ENCODE measurements at regions not wholly inside any gene's neighbourhood (a gene's known extent, or its start where the extent isn't known, plus 50 kb on each side); places are given as distances from the start of the nearest gene placed in this dataset.

DNA sequence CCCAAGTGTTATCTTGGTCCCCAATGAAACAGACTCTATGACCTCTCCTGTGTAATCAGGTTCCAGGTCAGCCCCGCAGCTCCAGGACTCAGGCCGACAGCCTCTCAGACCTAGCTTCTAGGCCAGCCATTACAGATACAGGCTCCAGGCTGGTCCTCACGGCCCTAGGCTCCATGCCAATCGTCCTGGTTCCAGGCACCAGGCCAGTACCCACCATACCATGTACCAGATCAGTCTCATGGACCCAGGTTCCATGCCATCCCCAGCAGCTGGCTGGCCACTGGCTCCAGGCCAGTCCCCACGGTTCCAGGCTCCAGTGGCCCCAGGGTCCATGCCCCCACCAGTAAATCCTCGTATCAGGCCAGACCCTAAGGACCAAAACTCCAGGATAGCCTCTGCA, 1326.6 kb upstream of the C9orf72 start:
- TF ChIP-seq HDAC6 (IDR thresholded peaks at IDR 0.05; ENCODE audit: low read depth, low read length) (no peak), NFYC (CRISPR knock-in tag; IDR thresholded peaks at IDR 0.05) (no peak)
- TF ChIP-seq, protein P1, sequence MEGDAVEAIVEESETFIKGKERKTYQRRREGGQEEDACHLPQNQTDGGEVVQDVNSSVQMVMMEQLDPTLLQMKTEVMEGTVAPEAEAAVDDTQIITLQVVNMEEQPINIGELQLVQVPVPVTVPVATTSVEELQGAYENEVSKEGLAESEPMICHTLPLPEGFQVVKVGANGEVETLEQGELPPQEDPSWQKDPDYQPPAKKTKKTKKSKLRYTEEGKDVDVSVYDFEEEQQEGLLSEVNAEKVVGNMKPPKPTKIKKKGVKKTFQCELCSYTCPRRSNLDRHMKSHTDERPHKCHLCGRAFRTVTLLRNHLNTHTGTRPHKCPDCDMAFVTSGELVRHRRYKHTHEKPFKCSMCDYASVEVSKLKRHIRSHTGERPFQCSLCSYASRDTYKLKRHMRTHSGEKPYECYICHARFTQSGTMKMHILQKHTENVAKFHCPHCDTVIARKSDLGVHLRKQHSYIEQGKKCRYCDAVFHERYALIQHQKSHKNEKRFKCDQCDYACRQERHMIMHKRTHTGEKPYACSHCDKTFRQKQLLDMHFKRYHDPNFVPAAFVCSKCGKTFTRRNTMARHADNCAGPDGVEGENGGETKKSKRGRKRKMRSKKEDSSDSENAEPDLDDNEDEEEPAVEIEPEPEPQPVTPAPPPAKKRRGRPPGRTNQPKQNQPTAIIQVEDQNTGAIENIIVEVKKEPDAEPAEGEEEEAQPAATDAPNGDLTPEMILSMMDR (CRISPR knock-in tag; IDR thresholded peaks at IDR 0.05): no peak
- TF ChIP-seq, protein P2, sequence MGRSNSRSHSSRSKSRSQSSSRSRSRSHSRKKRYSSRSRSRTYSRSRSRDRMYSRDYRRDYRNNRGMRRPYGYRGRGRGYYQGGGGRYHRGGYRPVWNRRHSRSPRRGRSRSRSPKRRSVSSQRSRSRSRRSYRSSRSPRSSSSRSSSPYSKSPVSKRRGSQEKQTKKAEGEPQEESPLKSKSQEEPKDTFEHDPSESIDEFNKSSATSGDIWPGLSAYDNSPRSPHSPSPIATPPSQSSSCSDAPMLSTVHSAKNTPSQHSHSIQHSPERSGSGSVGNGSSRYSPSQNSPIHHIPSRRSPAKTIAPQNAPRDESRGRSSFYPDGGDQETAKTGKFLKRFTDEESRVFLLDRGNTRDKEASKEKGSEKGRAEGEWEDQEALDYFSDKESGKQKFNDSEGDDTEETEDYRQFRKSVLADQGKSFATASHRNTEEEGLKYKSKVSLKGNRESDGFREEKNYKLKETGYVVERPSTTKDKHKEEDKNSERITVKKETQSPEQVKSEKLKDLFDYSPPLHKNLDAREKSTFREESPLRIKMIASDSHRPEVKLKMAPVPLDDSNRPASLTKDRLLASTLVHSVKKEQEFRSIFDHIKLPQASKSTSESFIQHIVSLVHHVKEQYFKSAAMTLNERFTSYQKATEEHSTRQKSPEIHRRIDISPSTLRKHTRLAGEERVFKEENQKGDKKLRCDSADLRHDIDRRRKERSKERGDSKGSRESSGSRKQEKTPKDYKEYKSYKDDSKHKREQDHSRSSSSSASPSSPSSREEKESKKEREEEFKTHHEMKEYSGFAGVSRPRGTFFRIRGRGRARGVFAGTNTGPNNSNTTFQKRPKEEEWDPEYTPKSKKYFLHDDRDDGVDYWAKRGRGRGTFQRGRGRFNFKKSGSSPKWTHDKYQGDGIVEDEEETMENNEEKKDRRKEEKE (IDR thresholded peaks at IDR 0.05): no peak
